Spleen (tissue), 11 donors: ENCODE measurements at regions not wholly inside any gene's neighbourhood (a gene's known extent, or its start where the extent isn't known, plus 50 kb on each side); places are given as distances from the start of the nearest gene placed in this dataset.

Experiments
- DNase-seq: peaks from one replicate; pipeline ENCODE4 v3.0.0-alpha.2; 2020
- H3K27ac ChIP-seq, 8 donors: fragments of 200-600 bp; sonication (generic) in 7 of 8; 1 replicate in 4 of 8; 2 replicates in 4 of 8; pipeline versions ENCODE4 v1.5.0 to v1.8.0; 2016 to 2021; ENCODE audit warnings: inconsistent platforms in 4 of 8, mild to moderate bottlenecking in 4 of 8, moderate library complexity in 1 of 8
- H3K27me3 ChIP-seq, 7 donors: fragments of 200-600 bp; sonication (generic) in 6 of 7; replicated peaks in 1 of 7; 1 replicate in 4 of 7; 2 replicates in 3 of 7; pipeline versions ENCODE4 v1.5.0 to v1.8.0; 2016 to 2021; ENCODE audit warnings: inconsistent platforms in 3 of 7, mild to moderate bottlenecking in 1 of 7
- H3K36me3 ChIP-seq, 6 donors: fragments of 200-600 bp; sonication (generic) in 5 of 6; 1 replicate in 4 of 6; 2 replicates in 2 of 6; pipeline versions ENCODE4 v1.5.0 to v1.8.0; 2016 to 2021; ENCODE audit warnings: inconsistent platforms in 2 of 6
- H3K4me1 ChIP-seq, 6 donors: fragments of 200-600 bp; sonication (generic) in 5 of 6; 1 replicate in 3 of 6; 2 replicates in 3 of 6; pipeline versions ENCODE4 v1.5.0 to v1.8.0; 2016 to 2021; ENCODE audit warnings: inconsistent platforms in 3 of 6
- H3K4me3 ChIP-seq, 8 donors: fragments of 200-600 bp; sonication (generic) in 7 of 8; 1 replicate in 4 of 8; 2 replicates in 4 of 8; pipeline versions ENCODE4 v1.5.0 to v1.8.0; 2016 to 2021; ENCODE audit warnings: inconsistent platforms in 4 of 8, mild to moderate bottlenecking in 4 of 8, moderate library complexity in 2 of 8
- H3K9me3 ChIP-seq, 8 donors: fragments of 200-600 bp; sonication (generic) in 7 of 8; 1 replicate in 4 of 8; 2 replicates in 4 of 8; pipeline versions ENCODE4 v1.5.0 to v1.8.0; 2016 to 2021; ENCODE audit warnings: inconsistent platforms in 4 of 8
- POLR2A ChIP-seq, 3 donors: fragments of 450-650 bp; IDR thresholded peaks; one replicate each; pipeline ENCODE4 v1.5.1; 2017; ENCODE audit warnings: antibody characterized with exemption in 3 of 3, mild to moderate bottlenecking in 1 of 3
- POLR2AphosphoS5 ChIP-seq, 3 donors: sonication (generic); formaldehyde crosslinking; IDR thresholded peaks; one replicate each; pipeline ENCODE4 v1.5.1; 2017; ENCODE audit warnings: antibody characterized with exemption in 3 of 3
- WGBS, 5 donors: extraction: QIAGEN DNeasy Blood & Tissue Kit in 3 of 5; methylation state at CpG; one replicate each; pipeline versions ENCODE4 v1.1.5 to v1.1.7; 2013 to 2018; 5-methylcytosine and 5-hydroxymethylcytosine counted together
- intact Hi-C: fragments of 100-400 bp; cut with DNase I; formaldehyde crosslinking; loops from one replicate; pipeline ENCODE4 v1.15.0; 2023; ENCODE audit warnings: low total_unique reads
- TF ChIP-seq, protein P1 (sequence below), 11 experiments: fragments of 200-600 bp in 7 of 11; fragments of 450-650 bp in 4 of 11; sonication (generic) in 4 of 11; IDR thresholded peaks in 8 of 11; conservative IDR thresholded peaks in 3 of 11; 1 replicate in 7 of 11; 2 replicates in 4 of 11; pipeline versions ENCODE4 v1.4.0 to v1.8.0; 2016 to 2021; ENCODE audit warnings: antibody characterized with exemption in 11 of 11, inconsistent platforms in 4 of 11, mild to moderate bottlenecking in 1 of 11
- donor health status: healthy with polysubstance abuse.
- donor health status: DM: no; HTN: no; CAD: no; lungs with moderate emphysema.
- donor health status: DM: no; HTN: no; CAD: no.
- donor health status: Bipolar disorder and iron deficiency.
- donor health status: healthy.
- donor health status: DM: no; HTN: no; CAD: no.
- donor health status: DM: yes; HTN: yes; CAD: no.

DNA sequence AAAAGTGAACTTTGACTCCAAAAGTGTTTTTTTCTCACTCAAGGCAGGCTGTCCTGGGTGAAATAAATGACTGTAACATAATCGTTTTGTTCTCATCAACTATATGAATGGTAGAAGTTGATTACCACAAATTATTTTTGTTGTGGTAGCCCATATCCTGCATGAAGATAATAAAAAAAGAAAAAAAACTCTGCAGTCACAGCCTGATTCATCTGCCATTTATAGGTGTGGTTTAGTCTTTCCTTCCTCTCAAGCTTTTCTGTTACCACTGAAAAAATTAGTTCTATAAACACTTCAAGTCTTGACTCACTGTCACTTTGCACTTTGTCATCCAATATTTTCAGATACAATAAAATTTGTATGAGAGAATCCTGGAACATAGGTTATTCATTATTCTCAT, 522.0 kb downstream of the PLCL1 start:
- Histone ChIP-seq H3K36me3 (no peaks in the 10 kb centered on the region), H3K9me3 (no peaks in the 10 kb centered on the region), H3K4me1 (peaks cover 0 to 16% (median 0%) of the 10 kb centered on the region in 6 donors), H3K27ac (no peak overlapping the region), H3K27me3 (peaks cover 0 to 28% (median 0%) of the 10 kb centered on the region in 7 donors), H3K4me3 (no peak overlapping the region)
- TF ChIP-seq POLR2AphosphoS5 (IDR thresholded peaks at IDR 0.05): no peak
- TF ChIP-seq, protein P1, sequence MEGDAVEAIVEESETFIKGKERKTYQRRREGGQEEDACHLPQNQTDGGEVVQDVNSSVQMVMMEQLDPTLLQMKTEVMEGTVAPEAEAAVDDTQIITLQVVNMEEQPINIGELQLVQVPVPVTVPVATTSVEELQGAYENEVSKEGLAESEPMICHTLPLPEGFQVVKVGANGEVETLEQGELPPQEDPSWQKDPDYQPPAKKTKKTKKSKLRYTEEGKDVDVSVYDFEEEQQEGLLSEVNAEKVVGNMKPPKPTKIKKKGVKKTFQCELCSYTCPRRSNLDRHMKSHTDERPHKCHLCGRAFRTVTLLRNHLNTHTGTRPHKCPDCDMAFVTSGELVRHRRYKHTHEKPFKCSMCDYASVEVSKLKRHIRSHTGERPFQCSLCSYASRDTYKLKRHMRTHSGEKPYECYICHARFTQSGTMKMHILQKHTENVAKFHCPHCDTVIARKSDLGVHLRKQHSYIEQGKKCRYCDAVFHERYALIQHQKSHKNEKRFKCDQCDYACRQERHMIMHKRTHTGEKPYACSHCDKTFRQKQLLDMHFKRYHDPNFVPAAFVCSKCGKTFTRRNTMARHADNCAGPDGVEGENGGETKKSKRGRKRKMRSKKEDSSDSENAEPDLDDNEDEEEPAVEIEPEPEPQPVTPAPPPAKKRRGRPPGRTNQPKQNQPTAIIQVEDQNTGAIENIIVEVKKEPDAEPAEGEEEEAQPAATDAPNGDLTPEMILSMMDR (IDR thresholded peaks at IDR 0.05 in 8 of 11, conservative IDR thresholded peaks at IDR 0.05 in 3 of 11): no peak
- TF ChIP-seq POLR2A (IDR thresholded peaks at IDR 0.05): no peak
- 7 to 26% (median 11%) methylated on average over 1 of the region's 1 CpG for WGBS, 5 donors
- DNase-seq: no peak
- intact Hi-C loops: no loop called here

DNA sequence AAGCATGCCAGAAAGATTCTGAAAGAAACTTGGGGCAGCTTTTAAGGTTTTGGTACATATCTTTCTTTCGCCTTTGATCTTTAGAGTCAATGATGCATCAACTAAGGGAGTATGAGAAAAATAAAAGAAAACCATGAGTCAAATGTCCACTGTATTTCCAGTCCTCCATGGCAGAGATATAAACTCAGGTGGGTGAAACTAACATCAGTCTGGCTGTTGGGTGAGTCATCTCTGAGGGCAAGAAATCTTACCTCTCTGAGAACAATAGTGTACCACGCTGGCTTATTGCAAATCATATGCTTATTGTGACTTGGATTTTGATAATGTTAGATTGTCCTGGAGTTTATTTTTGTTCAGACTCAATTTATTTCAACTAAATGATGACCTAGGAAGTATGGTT, 521.0 kb downstream of the PLCL1 start:
- WGBS, 5 donors: 83 to 91% (median 86%) methylated on average over 2 of the region's 2 CpGs
- H3K27ac ChIP-seq: no peak overlapping the region

DNA sequence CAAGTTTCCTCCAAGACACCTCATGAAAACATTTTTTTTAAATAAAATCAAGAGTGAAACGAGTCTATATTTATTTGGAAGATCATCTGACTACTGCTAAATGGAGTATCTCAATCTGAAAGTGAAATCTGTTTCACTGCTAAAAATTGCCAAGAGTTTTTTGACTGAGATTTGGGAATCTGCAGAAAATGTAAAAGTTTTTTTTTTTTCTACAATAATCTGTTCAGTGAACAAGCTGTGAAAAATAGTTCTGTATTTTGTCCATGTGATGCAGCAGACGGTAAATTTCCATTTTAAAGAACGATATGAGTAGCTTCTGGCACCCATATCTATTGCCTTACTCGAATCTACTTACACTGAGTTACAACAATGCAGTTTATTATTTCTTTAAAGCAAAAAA, 519.7 kb downstream of the PLCL1 start:
- intact Hi-C loops: no loop called here
- no peak overlapping the region for H3K4me3 ChIP-seq
- H3K9me3 ChIP-seq: no peaks in the 10 kb centered on the region
- H3K36me3 ChIP-seq: no peaks in the 10 kb centered on the region
- no peak overlapping the region for H3K27ac ChIP-seq
- peaks cover 0 to 48% (median 0%) of the 10 kb centered on the region in 7 donors for H3K27me3 ChIP-seq
- no peak for DNase-seq
- no peak for TF ChIP-seq POLR2A (IDR thresholded peaks at IDR 0.05)
- TF ChIP-seq, protein P1 (IDR thresholded peaks at IDR 0.05 in 8 of 11, conservative IDR thresholded peaks at IDR 0.05 in 3 of 11): no peak
- no peak for TF ChIP-seq POLR2AphosphoS5 (IDR thresholded peaks at IDR 0.05)
- WGBS, 5 donors: 69 to 83% (median 73%) methylated on average over 4 of the region's 4 CpGs
- peaks cover 0 to 16% (median 0%) of the 10 kb centered on the region in 6 donors for H3K4me1 ChIP-seq

More for the DNA sequence above, 521.0 kb downstream of the PLCL1 start:
- Histone ChIP-seq H3K9me3 (no peaks in the 10 kb centered on the region), H3K4me1 (peaks cover 0 to 16% (median 0%) of the 10 kb centered on the region in 6 donors), H3K27me3 (peaks cover 0 to 36% (median 0%) of the 10 kb centered on the region in 7 donors), H3K4me3 (no peak overlapping the region), H3K36me3 (no peaks in the 10 kb centered on the region)
- TF ChIP-seq, protein P1 (IDR thresholded peaks at IDR 0.05 in 8 of 11, conservative IDR thresholded peaks at IDR 0.05 in 3 of 11): no peak
- TF ChIP-seq POLR2AphosphoS5 (IDR thresholded peaks at IDR 0.05) (no peak), POLR2A (IDR thresholded peaks at IDR 0.05) (no peak)
- intact Hi-C loops: no loop called here
- no peak for DNase-seq

DNA sequence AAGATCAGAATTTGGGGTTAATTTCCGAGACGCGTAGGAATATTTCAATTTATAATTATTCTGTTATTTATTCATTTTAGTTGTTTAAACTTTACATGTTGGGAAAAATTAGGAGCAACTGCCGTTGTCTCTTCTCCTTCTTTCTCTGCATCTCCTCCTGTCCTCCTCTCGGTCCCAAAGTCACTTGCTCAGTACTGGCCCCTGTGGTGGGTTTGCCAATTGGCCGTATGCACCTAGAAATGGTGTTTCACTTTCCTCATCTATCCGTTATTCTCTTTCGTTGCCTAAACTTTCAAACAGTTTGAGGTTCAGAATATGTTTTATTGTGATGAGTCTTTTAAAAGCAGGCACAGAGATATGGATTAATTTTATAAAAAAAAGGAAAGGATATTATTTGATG, 517.9 kb downstream of the PLCL1 start:
- H3K36me3 ChIP-seq: no peaks in the 10 kb centered on the region
- peaks cover 0 to 16% (median 0%) of the 10 kb centered on the region in 6 donors for H3K4me1 ChIP-seq
- 77 to 82% (median 81%) methylated on average over 8 of the region's 8 CpGs for WGBS, 5 donors
- intact Hi-C loops: no loop called here
- H3K9me3 ChIP-seq: no peaks in the 10 kb centered on the region
- TF ChIP-seq, protein P1 (IDR thresholded peaks at IDR 0.05 in 8 of 11, conservative IDR thresholded peaks at IDR 0.05 in 3 of 11): no peak
- TF ChIP-seq POLR2AphosphoS5 (IDR thresholded peaks at IDR 0.05) (no peak), POLR2A (IDR thresholded peaks at IDR 0.05) (no peak)
- no peak for DNase-seq
- H3K4me3 ChIP-seq: no peak overlapping the region
- H3K27me3 ChIP-seq: peaks cover 0 to 57% (median 3%) of the 10 kb centered on the region in 7 donors
- H3K27ac ChIP-seq: no peak overlapping the region
